Keratinocyte (primary cell): ENCODE measurements at regions not wholly inside any gene's neighbourhood (a gene's known extent, or its start where the extent isn't known, plus 50 kb on each side); places are given as distances from the start of the nearest gene placed in this dataset.

ENCODE experiments used
- CTCF ChIP-seq, 3 experiments: IDR thresholded peaks in 1 of 3; conservative IDR thresholded peaks in 1 of 3; optimal IDR thresholded peaks in 1 of 3; 2 replicates in 2 of 3; 3 replicates in 1 of 3; pipeline versions ENCODE3 to v1.5.1; 2011; ENCODE audit warnings: low read length in 3 of 3, mild to moderate bottlenecking in 3 of 3, moderate library complexity in 2 of 3, control low read depth in 1 of 3, inconsistent platforms in 1 of 3; ENCODE audit not compliant: insufficient read depth in 2 of 3; ENCODE audit errors: extremely low read depth in 1 of 3
- EZH2 ChIP-seq: IDR thresholded peaks from one replicate; pipeline ENCODE4 v1.6.1; 2012; ENCODE audit warnings: inconsistent platforms, mild to moderate bottlenecking, low read length, moderate library complexity

- TF ChIP-seq CTCF (optimal IDR thresholded peaks at IDR 0.05 in 1 of 3, IDR thresholded peaks at IDR 0.05 in 1 of 3, conservative IDR thresholded peaks at IDR 0.05 in 1 of 3; ENCODE audit: extremely low read depth in 1 of 3, insufficient read depth in 2 of 3, low read length in 3 of 3): no peak
- no peak for TF ChIP-seq EZH2
These were observed 213.4 kb upstream of the NUDT4 start for GRCh38 chr12:93164103-93164880.
